Tibial artery (tissue), 4 donors: ENCODE measurements at regions not wholly inside any gene's neighbourhood (a gene's known extent, or its start where the extent isn't known, plus 50 kb on each side); places are given as distances from the start of the nearest gene placed in this dataset.

ENCODE experiments used
- DNase-seq, 2 donors: peaks; one replicate each; pipeline ENCODE4 v3.0.0-alpha.2; 2019
- H3K27ac ChIP-seq, 2 donors: fragments of 200-600 bp; sonication (generic) in 1 of 2; 1 replicate in 1 of 2; 2 replicates in 1 of 2; pipeline ENCODE4 v1.5.1; 2018 to 2019; ENCODE audit warnings: mild to moderate bottlenecking in 1 of 2
- H3K27me3 ChIP-seq, 2 donors: fragments of 200-600 bp; sonication (generic) in 1 of 2; one replicate each; pipeline versions ENCODE4 v1.5.1 to v1.6.0; 2016 to 2019
- H3K36me3 ChIP-seq, 3 donors: fragments of 200-600 bp; sonication (generic) in 2 of 3; one replicate each; pipeline ENCODE4 v1.5.1; 2016 to 2019; ENCODE audit warnings: mild to moderate bottlenecking in 2 of 3
- H3K4me1 ChIP-seq, 4 donors: fragments of 200-600 bp; sonication (generic) in 2 of 4; 1 replicate in 3 of 4; 2 replicates in 1 of 4; pipeline ENCODE4 v1.5.1; 2016 to 2019
- H3K4me3 ChIP-seq, 2 donors: fragments of 200-600 bp; sonication (generic) in 1 of 2; 1 replicate in 1 of 2; 2 replicates in 1 of 2; pipeline ENCODE4 v1.5.1; 2018 to 2019; ENCODE audit warnings: mild to moderate bottlenecking in 2 of 2
- H3K9me3 ChIP-seq, 3 donors: fragments of 200-600 bp; sonication (generic) in 1 of 3; one replicate each; pipeline ENCODE4 v1.5.1; 2016 to 2019
- CTCF ChIP-seq, 2 experiments: fragments of 200-600 bp in 1 of 2; fragments of 450-650 bp in 1 of 2; IDR thresholded peaks; one replicate each; pipeline ENCODE4 v1.5.1; 2017 to 2019; ENCODE audit warnings: antibody characterized with exemption in 2 of 2, mild to moderate bottlenecking in 1 of 2, moderate library complexity in 1 of 2
- intact Hi-C: fragments of 100-400 bp; cut with DNase I; formaldehyde crosslinking; loops from one replicate; pipeline ENCODE4 v1.15.0; 2023; ENCODE audit warnings: low total_unique reads

DNA sequence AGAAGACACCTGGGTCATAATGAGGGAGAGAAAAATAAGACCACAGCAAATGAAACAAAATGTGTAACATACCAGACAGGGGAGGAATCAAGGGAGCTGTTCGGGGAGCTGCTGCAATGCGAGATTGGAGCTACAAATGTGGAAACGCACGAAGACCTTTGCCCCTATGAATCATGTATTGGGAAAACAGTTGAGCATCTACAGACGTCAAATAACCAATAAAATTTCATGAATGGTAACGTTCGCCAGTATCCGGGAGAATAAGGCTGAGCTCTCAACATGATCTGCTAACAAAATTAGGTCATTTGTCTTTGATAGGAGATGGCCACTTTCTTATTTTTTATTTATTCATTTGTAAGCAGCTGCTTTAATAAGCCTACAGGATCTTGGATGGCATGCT lies 486.2 kb upstream of the RBFOX1 start:
- Histone ChIP-seq H3K36me3 (no peaks in the 10 kb centered on the region), H3K27ac (no peak overlapping the region), H3K4me3 (no peak overlapping the region), H3K9me3 (no peaks in the 10 kb centered on the region), H3K27me3 (no peaks in the 10 kb centered on the region), H3K4me1 (no peaks in the 10 kb centered on the region)
- TF ChIP-seq CTCF (IDR thresholded peaks at IDR 0.05) = no peak
- DNase-seq = no peak
- intact Hi-C loops = no loop called here

DNA sequence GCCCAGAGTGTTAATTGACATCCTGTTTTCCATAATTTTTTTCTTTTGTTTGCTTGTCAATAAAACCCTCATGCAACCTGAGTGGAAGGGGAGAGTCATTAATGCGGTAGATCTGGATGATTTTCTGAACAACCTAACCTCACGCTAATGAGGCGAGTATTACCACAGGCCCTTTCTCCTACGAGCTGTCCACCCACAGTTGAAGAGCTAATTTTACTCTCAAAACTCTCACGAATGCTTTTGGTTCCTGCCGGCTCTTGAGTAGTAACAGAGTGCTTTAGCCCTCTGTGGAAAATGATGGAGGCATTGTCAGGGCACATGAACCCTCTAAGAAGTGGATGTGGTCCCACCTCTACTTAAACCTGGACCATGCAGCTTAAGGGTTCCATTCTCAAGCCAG lies 491.3 kb upstream of the RBFOX1 start:
- Histone ChIP-seq H3K9me3 (no peaks in the 10 kb centered on the region), H3K27me3 (no peaks in the 10 kb centered on the region), H3K27ac (no peak overlapping the region), H3K4me1 (no peaks in the 10 kb centered on the region), H3K36me3 (no peaks in the 10 kb centered on the region), H3K4me3 (no peak overlapping the region)
- no peak for TF ChIP-seq CTCF (IDR thresholded peaks at IDR 0.05)
- no peak for DNase-seq
- intact Hi-C loops = no loop called here

DNA sequence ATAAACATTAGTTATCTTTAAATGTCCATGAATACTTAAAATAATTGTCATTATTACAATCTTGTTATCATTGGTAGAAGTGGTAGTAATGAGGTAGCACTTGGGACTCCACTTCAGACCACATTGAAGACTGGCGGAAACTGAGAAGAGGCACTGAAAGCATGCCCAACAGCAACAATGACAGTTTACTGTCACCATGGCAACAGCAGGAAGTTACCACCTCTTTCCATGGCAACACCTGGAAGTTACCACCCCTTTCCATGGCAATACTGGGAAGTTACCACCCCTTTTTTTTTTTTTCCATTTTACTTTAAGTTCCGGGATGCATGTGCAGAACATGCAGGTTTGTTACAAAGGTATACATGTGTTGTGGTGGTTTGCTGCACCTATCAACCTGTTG lies 494.9 kb upstream of the RBFOX1 start:
- no peaks in the 10 kb centered on the region for H3K27me3 ChIP-seq
- no peaks in the 10 kb centered on the region for H3K9me3 ChIP-seq
- no peak for DNase-seq
- no peaks in the 10 kb centered on the region for H3K4me1 ChIP-seq
- no peak overlapping the region for H3K27ac ChIP-seq
- intact Hi-C loops = no loop called here
- no peak for TF ChIP-seq CTCF (IDR thresholded peaks at IDR 0.05)
- H3K4me3 ChIP-seq = no peak overlapping the region
- H3K36me3 ChIP-seq = no peaks in the 10 kb centered on the region

- Histone ChIP-seq H3K36me3 (no peaks in the 10 kb centered on the region), H3K9me3 (no peaks in the 10 kb centered on the region), H3K4me3 (no peak overlapping the region), H3K4me1 (no peaks in the 10 kb centered on the region), H3K27ac (no peak overlapping the region), H3K27me3 (no peaks in the 10 kb centered on the region)
- DNase-seq = no peak
- TF ChIP-seq CTCF (IDR thresholded peaks at IDR 0.05) = no peak
- intact Hi-C loops = no loop called here
These were observed 495.9 kb upstream of the RBFOX1 start for GRCh38 chr16:6836766-6837165.

DNA sequence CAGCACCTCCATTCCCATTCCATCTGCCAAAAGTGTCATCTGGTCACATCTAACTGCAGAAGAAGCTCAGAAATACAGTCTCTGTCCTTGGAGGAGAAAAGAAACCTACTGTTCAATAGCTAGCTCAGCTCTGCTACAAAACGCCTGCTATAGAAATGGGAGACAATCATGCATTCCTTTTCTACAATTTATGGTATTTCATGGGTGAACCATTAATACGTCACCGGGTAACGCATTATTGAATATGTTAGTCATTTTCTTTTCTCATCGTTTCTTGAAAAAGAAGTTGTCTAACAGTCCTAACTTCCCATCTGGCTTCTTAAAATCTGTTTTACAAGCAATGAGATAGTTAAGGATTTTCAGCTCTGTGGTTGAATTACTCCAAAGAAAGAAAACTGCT lies 496.7 kb upstream of the RBFOX1 start:
- Histone ChIP-seq H3K27me3 (no peaks in the 10 kb centered on the region), H3K4me1 (no peaks in the 10 kb centered on the region), H3K9me3 (no peaks in the 10 kb centered on the region), H3K27ac (no peak overlapping the region), H3K36me3 (no peaks in the 10 kb centered on the region), H3K4me3 (no peak overlapping the region)
- intact Hi-C loops = no loop called here
- TF ChIP-seq CTCF (IDR thresholded peaks at IDR 0.05) = no peak
- DNase-seq = no peak

GRCh38 chr16:6835516-6835915 lies 497.1 kb upstream of the RBFOX1 start:
- Histone ChIP-seq H3K27ac (no peak overlapping the region), H3K9me3 (no peaks in the 10 kb centered on the region), H3K4me3 (no peak overlapping the region), H3K36me3 (no peaks in the 10 kb centered on the region), H3K4me1 (no peaks in the 10 kb centered on the region), H3K27me3 (no peaks in the 10 kb centered on the region)
- intact Hi-C loops = no loop called here
- no peak for TF ChIP-seq CTCF (IDR thresholded peaks at IDR 0.05)
- DNase-seq = no peak
